ENCODE measurements at regions not wholly inside any gene's neighbourhood (a gene's known extent, or its start where the extent isn't known, plus 50 kb on each side); places are given as distances from the start of the nearest gene placed in this dataset.

DNA sequence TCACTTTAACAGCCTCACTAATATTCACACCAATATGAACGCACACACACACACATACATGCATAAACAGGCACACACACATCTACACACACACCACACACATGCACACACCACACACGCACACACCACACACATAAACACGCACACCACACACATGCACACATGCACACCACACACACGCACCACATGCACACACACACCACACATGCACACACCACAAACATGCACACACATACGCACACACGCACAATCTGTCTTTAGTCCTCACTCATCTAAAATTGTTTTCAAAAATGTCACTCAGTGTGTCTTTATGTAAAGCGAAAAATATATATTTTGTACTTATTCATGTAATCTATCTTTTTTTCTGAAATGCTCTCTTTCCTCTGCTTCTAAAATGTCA lies 158.1 kb upstream of the SGCG start:
- no peak overlapping the region for H3K27ac ChIP-seq (ENCODE audit: insufficient read depth, low read length)
- H3K9ac ChIP-seq (ENCODE audit: insufficient read depth, low read length) = no peak overlapping the region
- H2AFZ ChIP-seq (ENCODE audit: low read length) = no peak overlapping the region
- TF ChIP-seq EZH2 (IDR thresholded peaks at IDR 0.05; ENCODE audit: low read length, missing control alignments) = no peak
- TF ChIP-seq, protein P1, sequence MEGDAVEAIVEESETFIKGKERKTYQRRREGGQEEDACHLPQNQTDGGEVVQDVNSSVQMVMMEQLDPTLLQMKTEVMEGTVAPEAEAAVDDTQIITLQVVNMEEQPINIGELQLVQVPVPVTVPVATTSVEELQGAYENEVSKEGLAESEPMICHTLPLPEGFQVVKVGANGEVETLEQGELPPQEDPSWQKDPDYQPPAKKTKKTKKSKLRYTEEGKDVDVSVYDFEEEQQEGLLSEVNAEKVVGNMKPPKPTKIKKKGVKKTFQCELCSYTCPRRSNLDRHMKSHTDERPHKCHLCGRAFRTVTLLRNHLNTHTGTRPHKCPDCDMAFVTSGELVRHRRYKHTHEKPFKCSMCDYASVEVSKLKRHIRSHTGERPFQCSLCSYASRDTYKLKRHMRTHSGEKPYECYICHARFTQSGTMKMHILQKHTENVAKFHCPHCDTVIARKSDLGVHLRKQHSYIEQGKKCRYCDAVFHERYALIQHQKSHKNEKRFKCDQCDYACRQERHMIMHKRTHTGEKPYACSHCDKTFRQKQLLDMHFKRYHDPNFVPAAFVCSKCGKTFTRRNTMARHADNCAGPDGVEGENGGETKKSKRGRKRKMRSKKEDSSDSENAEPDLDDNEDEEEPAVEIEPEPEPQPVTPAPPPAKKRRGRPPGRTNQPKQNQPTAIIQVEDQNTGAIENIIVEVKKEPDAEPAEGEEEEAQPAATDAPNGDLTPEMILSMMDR (conservative IDR thresholded peaks at IDR 0.05 in 1 of 2, IDR thresholded peaks at IDR 0.05 in 1 of 2; ENCODE audit: low read depth in 1 of 2, low read length in 2 of 2) = no peak
- no peaks in the 10 kb centered on the region for H3K27me3 ChIP-seq (ENCODE audit: control insufficient read depth, insufficient read depth, low read length)
- H3K4me3 ChIP-seq (replicated peaks in 1 of 4; ENCODE audit: control extremely low read depth in 1 of 4, insufficient read depth in 1 of 4, low read depth in 3 of 4, low read length in 4 of 4) = no peak overlapping the region
- no peaks in the 10 kb centered on the region for H3K9me3 ChIP-seq (ENCODE audit: control insufficient read depth, insufficient read depth, low read depth, low read length)
- H3K79me2 ChIP-seq (ENCODE audit: control insufficient read depth, insufficient read depth, low read length) = no peaks in the 10 kb centered on the region
- H3K4me2 ChIP-seq (ENCODE audit: extremely low read depth, insufficient read depth, low read length) = no peak overlapping the region
- H3K36me3 ChIP-seq (ENCODE audit: control insufficient read depth, insufficient read depth, low read length) = no peaks in the 10 kb centered on the region
- H3K4me1 ChIP-seq (ENCODE audit: control insufficient read depth, extremely low read depth, insufficient read depth, low read length) = no peaks in the 10 kb centered on the region
- no peak for DNase-seq (ENCODE audit: low read depth in 2 of 2)
- no peaks in the 10 kb centered on the region for H4K20me1 ChIP-seq (ENCODE audit: control insufficient read depth, extremely low read depth, insufficient read depth, low read length)

DNA sequence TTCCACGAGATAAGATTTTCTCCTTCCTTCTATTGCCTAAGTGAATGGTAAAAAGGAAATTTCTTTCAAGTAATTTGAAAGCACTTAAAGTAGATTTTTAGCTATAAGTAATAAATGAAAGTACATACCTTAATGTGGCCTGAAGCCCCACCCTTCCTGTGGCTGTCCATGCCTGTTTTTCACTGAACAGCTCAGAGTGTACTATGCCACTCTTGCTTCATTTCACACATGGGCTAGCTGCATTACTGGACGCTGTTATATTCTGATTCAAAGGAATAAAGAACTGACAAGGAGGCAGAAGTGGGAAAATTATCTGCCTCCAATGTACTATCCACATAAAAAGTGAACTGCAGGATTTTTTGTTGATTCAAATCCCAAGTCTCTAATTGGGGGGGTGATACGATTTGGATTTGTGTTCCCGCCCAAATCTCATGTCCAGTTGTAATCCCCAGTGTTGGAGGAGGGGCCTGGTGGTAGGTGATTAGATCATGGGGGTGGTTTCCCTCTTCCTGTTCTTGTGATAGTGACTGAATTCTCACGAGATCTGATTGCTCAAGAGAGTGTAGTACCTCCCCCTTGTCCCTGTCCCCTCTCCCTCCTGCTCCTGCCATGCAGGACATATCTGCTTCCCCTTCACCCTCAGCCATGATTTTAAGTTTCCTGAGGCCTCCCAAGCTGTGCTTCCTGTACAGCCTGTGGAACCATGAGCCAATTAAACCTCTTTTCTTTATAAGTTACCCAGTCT lies 154.7 kb upstream of the SGCG start:
- no peaks in the 10 kb centered on the region for H3K79me2 ChIP-seq (ENCODE audit: control insufficient read depth, insufficient read depth, low read length)
- H3K4me2 ChIP-seq (ENCODE audit: extremely low read depth, insufficient read depth, low read length) = no peak overlapping the region
- H3K36me3 ChIP-seq (ENCODE audit: control insufficient read depth, insufficient read depth, low read length) = no peaks in the 10 kb centered on the region
- H4K20me1 ChIP-seq (ENCODE audit: control insufficient read depth, extremely low read depth, insufficient read depth, low read length) = no peaks in the 10 kb centered on the region
- no peak overlapping the region for H2AFZ ChIP-seq (ENCODE audit: low read length)
- TF ChIP-seq EZH2 (IDR thresholded peaks at IDR 0.05; ENCODE audit: low read length, missing control alignments) = no peak
- TF ChIP-seq, protein P1 (conservative IDR thresholded peaks at IDR 0.05 in 1 of 2, IDR thresholded peaks at IDR 0.05 in 1 of 2; ENCODE audit: low read depth in 1 of 2, low read length in 2 of 2) = no peak
- H3K27me3 ChIP-seq (ENCODE audit: control insufficient read depth, insufficient read depth, low read length) = no peaks in the 10 kb centered on the region
- DNase-seq (ENCODE audit: low read depth in 2 of 2) = no peak
- H3K4me1 ChIP-seq (ENCODE audit: control insufficient read depth, extremely low read depth, insufficient read depth, low read length) = no peaks in the 10 kb centered on the region
- no peak overlapping the region for H3K27ac ChIP-seq (ENCODE audit: insufficient read depth, low read length)
- no peak overlapping the region for H3K4me3 ChIP-seq (replicated peaks in 1 of 4; ENCODE audit: control extremely low read depth in 1 of 4, insufficient read depth in 1 of 4, low read depth in 3 of 4, low read length in 4 of 4)
- no peak overlapping the region for H3K9ac ChIP-seq (ENCODE audit: insufficient read depth, low read length)
- H3K9me3 ChIP-seq (ENCODE audit: control insufficient read depth, insufficient read depth, low read depth, low read length) = no peaks in the 10 kb centered on the region

DNA sequence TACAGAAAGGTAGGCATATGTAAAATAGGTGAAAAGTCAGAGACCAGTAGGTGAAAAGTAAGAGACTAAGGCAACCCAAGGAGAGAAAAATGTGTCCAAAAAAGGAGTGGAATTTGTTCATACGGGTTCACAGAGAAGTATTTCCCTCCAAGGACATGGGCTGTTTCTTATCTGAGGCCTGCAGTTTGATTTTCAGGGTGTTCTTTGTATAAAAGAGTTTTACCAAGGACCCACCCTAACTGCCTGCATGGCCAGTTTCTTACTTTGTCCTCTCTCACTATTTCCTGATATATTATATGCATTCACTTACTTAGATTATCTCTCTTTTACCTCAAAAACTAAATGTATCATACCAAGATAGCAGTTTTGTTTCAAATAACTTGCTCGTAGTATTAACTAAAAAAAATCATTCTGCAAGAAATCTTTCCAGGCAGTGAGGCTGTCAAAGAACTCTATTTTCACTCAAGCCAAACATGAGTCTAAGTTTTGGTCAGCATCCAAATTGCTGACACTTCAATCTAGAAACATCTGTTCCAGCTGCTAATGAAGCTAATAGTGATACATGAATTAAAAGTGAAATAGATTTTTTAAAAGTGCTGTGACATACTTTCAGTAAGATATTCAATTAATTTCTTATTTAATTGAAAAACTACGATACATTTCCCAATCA lies 141.4 kb upstream of the SGCG start:
- Histone ChIP-seq H3K79me2 (ENCODE audit: control insufficient read depth, insufficient read depth, low read length) (no peaks in the 10 kb centered on the region), H3K27me3 (ENCODE audit: control insufficient read depth, insufficient read depth, low read length) (no peaks in the 10 kb centered on the region), H3K9me3 (ENCODE audit: control insufficient read depth, insufficient read depth, low read depth, low read length) (no peaks in the 10 kb centered on the region), H2AFZ (ENCODE audit: low read length) (no peak overlapping the region), H3K36me3 (ENCODE audit: control insufficient read depth, insufficient read depth, low read length) (no peaks in the 10 kb centered on the region), H3K27ac (ENCODE audit: insufficient read depth, low read length) (no peak overlapping the region), H3K9ac (ENCODE audit: insufficient read depth, low read length) (no peak overlapping the region), H4K20me1 (ENCODE audit: control insufficient read depth, extremely low read depth, insufficient read depth, low read length) (no peaks in the 10 kb centered on the region), H3K4me1 (ENCODE audit: control insufficient read depth, extremely low read depth, insufficient read depth, low read length) (no peaks in the 10 kb centered on the region), H3K4me2 (ENCODE audit: extremely low read depth, insufficient read depth, low read length) (no peak overlapping the region), H3K4me3 (replicated peaks in 1 of 4; ENCODE audit: control extremely low read depth in 1 of 4, insufficient read depth in 1 of 4, low read depth in 3 of 4, low read length in 4 of 4) (no peak overlapping the region)
- no peak for TF ChIP-seq EZH2 (IDR thresholded peaks at IDR 0.05; ENCODE audit: low read length, missing control alignments)
- TF ChIP-seq, protein P1 (conservative IDR thresholded peaks at IDR 0.05 in 1 of 2, IDR thresholded peaks at IDR 0.05 in 1 of 2; ENCODE audit: low read depth in 1 of 2, low read length in 2 of 2) = no peak
- no peak for DNase-seq (ENCODE audit: low read depth in 2 of 2)
